Thymus (tissue), 11 donors: ENCODE measurements at regions not wholly inside any gene's neighbourhood (a gene's known extent, or its start where the extent isn't known, plus 50 kb on each side); places are given as distances from the start of the nearest gene placed in this dataset.

Experiments used
- DNase-seq, 9 donors: peaks; one replicate each; pipeline ENCODE4 v3.0.0-alpha.2; 2013; ENCODE audit warnings: low spot score in 9 of 9, low read depth in 6 of 9, missing footprints in 1 of 9
- H3K27ac ChIP-seq, 2 donors: one replicate each; pipeline ENCODE4 v1.5.1; 2013; ENCODE audit warnings: control low read depth in 1 of 2, low read depth in 1 of 2, low read length in 1 of 2, mild to moderate bottlenecking in 1 of 2, moderate library complexity in 1 of 2
- H3K27me3 ChIP-seq, 2 donors: one replicate each; pipeline ENCODE4 v1.5.1; 2013; ENCODE audit warnings: low read length in 1 of 2; ENCODE audit not compliant: control insufficient read depth in 2 of 2, insufficient read depth in 1 of 2
- H3K36me3 ChIP-seq, 2 donors: one replicate each; pipeline ENCODE4 v1.5.1; 2013; ENCODE audit warnings: low read length in 1 of 2, mild to moderate bottlenecking in 1 of 2, moderate library complexity in 1 of 2; ENCODE audit not compliant: control insufficient read depth in 2 of 2, insufficient read depth in 2 of 2
- H3K4me1 ChIP-seq, 2 donors: one replicate each; pipeline ENCODE4 v1.5.1; 2013; ENCODE audit warnings: low read length in 2 of 2; ENCODE audit not compliant: control insufficient read depth in 2 of 2, insufficient read depth in 2 of 2
- H3K4me3 ChIP-seq, 2 donors: one replicate each; pipeline ENCODE4 v1.5.1; 2013; ENCODE audit warnings: low read length in 2 of 2, control low read depth in 1 of 2, mild to moderate bottlenecking in 1 of 2
- H3K9me3 ChIP-seq, 2 donors: one replicate each; pipeline ENCODE4 v1.5.1; 2013; ENCODE audit warnings: low read length in 1 of 2, mild to moderate bottlenecking in 1 of 2; ENCODE audit not compliant: control insufficient read depth in 2 of 2, insufficient read depth in 1 of 2
- WGBS: extraction: QIAGEN DNeasy Blood & Tissue Kit; methylation state at CpG from one replicate; pipeline ENCODE4 v1.1.7; 2013; 5-methylcytosine and 5-hydroxymethylcytosine counted together
- donor health status: healthy.

DNA sequence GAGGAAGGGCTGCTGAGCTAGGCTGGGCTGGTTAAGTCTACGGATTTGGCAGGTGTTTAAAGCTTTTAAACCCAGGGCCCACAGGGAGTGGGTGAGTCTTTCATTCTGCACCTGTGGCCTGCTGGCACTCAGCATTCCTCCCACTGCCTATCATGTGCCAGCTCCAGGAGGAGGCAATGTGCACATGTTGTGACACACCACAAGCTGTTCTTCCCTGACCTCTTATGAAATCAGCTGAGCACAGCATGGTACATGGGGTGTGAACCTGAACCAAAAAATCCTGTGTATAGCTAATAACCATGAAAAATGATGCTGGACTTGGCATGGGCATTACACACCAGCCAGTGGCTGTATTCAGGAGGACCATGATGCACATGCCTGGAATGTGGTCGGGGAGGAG lies 297.9 kb upstream of the MMADHC start:
- Histone ChIP-seq H3K27ac (no peak overlapping the region), H3K9me3 (no peaks in the 10 kb centered on the region), H3K27me3 (no peaks in the 10 kb centered on the region), H3K4me1 (no peaks in the 10 kb centered on the region), H3K4me3 (no peak overlapping the region), H3K36me3 (no peaks in the 10 kb centered on the region)
- DNase-seq, result no peak
- WGBS, result 85% methylated on average over 2 of the region's 2 CpGs

DNA sequence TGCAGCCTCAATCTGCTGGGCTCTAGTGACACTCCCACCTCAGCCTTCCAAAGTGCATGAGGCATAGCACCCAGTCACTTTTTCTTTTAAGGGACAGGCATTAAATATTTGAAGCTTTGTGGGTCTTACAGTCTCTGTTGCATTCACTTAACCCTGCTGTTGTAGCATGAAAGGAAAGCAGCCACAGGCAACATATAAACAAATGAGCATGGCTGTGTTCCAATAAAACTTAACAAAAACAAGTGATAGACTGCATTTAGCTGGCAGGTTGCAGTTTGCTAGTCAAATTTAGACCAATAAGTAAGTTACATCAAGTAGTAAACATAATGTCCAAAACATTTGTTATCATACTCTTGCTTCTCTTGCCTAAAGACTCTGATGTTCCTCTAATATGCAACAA lies 297.3 kb upstream of the MMADHC start:
- no peaks in the 10 kb centered on the region for H3K9me3 ChIP-seq

DNA sequence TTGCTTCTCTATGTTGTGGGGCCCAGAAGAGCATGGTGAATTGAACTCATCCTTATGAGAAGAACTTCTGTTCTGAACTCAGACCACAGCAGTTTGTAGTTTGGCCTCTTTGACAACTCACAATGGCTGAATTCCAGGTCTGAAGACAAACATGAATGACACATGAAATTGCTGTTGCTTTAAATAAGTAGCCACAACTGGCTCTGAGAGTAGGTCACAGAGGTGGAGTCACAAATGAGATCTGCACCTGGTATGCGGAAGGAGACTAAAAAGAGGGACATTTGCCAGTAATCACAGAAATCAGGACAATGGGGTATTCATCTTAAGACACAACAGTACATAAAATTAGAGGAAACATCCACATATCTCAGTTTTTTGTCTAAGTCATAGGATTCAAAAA lies 290.3 kb upstream of the MMADHC start:
- no peaks in the 10 kb centered on the region for H3K4me1 ChIP-seq
- no peak overlapping the region for H3K4me3 ChIP-seq
- no peaks in the 10 kb centered on the region for H3K27me3 ChIP-seq
- WGBS, result 95% methylated on average over 1 of the region's 1 CpG
- no peaks in the 10 kb centered on the region for H3K36me3 ChIP-seq
- H3K9me3 ChIP-seq, result no peaks in the 10 kb centered on the region
- DNase-seq, result no peak
- H3K27ac ChIP-seq, result peak overlapping the region in 1 of 2 donors; percentile 7

More for the DNA sequence above, 297.3 kb upstream of the MMADHC start:
- Histone ChIP-seq H3K4me3 (no peak overlapping the region), H3K27me3 (no peaks in the 10 kb centered on the region), H3K36me3 (no peaks in the 10 kb centered on the region), H3K27ac (no peak overlapping the region), H3K4me1 (no peaks in the 10 kb centered on the region)
- no peak for DNase-seq

DNA sequence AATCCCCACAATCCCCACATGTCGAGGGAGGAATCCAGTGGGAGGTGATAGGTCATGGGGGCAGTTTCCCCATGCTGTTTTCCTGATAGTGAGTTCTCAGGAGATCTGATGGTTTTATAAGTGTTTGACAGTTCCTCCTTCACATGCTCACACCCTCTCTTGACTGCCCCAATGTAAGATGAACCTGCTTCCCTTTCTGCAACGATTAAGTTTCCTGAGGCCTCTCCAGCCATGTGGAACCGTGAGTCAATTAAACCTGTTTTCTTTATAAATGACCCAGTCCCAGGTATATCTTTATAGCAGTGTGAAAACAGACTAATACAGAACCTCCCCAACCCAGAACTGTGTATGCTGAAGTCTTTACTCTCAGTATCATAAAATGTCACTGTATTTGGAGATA lies 289.5 kb upstream of the MMADHC start:
- 38% methylated on average over 3 of the region's 3 CpGs for WGBS
- DNase-seq, result no peak
- Histone ChIP-seq H3K27ac (no peak overlapping the region), H3K4me3 (no peak overlapping the region), H3K27me3 (no peaks in the 10 kb centered on the region), H3K9me3 (no peaks in the 10 kb centered on the region), H3K36me3 (no peaks in the 10 kb centered on the region), H3K4me1 (no peaks in the 10 kb centered on the region)

DNA sequence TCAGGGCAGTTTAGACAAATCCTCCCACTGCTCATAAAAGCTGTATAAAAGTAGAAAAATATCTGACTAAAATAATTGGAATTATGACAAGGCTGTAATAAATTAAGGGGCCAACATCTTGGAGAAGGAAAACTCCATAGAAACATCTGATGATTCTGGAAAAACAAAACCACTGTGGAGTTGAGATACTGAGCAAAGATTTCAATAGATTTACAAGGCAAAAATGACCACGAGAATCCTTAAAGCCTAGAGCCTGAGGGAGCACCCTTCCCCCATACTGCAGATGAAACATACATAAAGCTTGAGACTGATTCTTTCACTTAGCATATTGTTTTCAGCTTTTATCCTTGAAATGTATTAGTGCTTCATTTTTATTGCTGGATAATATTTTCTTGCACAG lies 286.4 kb upstream of the MMADHC start:
- Histone ChIP-seq H3K27me3 (no peaks in the 10 kb centered on the region), H3K36me3 (no peaks in the 10 kb centered on the region), H3K4me3 (no peak overlapping the region), H3K27ac (no peak overlapping the region), H3K4me1 (no peaks in the 10 kb centered on the region), H3K9me3 (no peaks in the 10 kb centered on the region)
- 85% methylated on average over 1 of the region's 1 CpG for WGBS
- no peak for DNase-seq

DNA sequence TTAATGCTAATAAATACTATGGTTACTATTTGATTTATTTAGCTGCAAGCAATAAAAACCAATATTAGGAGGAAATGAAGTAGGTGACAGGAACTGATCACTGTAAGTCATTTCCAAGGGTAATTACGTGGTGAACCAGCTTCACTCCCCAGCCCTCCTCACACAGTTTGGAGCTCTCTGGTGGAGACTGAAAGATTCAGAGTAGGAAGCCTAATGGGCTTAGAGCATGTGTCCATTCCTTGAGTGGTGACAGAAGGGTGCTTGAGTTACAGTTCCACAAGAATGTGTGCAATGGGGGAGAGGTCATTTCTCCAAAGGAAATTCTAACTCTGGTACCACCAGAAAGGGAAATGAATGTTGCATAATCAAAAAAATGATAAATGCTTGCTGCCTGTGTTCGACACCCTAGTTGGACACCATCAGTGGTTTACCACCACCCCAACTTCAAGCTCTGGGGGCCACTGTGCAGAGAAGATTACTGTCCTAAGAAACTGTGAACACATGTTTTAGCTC lies 285.1 kb upstream of the MMADHC start:
- no peak overlapping the region for H3K27ac ChIP-seq
- no peak for DNase-seq
- WGBS, result 62% methylated on average over 2 of the region's 2 CpGs
- H3K9me3 ChIP-seq, result no peaks in the 10 kb centered on the region
- no peaks in the 10 kb centered on the region for H3K27me3 ChIP-seq
- H3K36me3 ChIP-seq, result no peaks in the 10 kb centered on the region
- no peaks in the 10 kb centered on the region for H3K4me1 ChIP-seq
- no peak overlapping the region for H3K4me3 ChIP-seq

DNA sequence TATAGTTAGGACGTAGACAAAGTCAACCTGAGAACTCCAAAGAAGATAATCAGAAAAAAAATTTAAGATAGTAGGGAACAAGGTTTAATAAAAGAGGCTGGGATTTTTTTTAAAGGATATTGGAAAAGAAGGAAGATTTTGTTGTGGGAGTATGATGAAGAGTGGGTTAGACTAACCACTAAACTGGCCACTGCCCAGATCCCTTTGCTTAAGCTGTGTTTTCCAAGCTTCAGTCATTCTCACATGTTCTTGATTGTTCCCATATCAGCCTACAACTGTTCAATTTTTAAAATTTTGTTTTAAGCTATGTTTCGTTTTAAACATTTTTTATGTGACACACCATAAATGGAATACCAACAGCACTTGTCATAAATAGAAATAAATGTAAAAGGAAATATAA lies 284.5 kb upstream of the MMADHC start:
- Histone ChIP-seq H3K27ac (no peak overlapping the region), H3K9me3 (no peaks in the 10 kb centered on the region), H3K36me3 (no peaks in the 10 kb centered on the region), H3K4me3 (no peak overlapping the region), H3K27me3 (no peaks in the 10 kb centered on the region), H3K4me1 (no peaks in the 10 kb centered on the region)
- WGBS, result 95% methylated on average over 2 of the region's 2 CpGs
- no peak for DNase-seq

DNA sequence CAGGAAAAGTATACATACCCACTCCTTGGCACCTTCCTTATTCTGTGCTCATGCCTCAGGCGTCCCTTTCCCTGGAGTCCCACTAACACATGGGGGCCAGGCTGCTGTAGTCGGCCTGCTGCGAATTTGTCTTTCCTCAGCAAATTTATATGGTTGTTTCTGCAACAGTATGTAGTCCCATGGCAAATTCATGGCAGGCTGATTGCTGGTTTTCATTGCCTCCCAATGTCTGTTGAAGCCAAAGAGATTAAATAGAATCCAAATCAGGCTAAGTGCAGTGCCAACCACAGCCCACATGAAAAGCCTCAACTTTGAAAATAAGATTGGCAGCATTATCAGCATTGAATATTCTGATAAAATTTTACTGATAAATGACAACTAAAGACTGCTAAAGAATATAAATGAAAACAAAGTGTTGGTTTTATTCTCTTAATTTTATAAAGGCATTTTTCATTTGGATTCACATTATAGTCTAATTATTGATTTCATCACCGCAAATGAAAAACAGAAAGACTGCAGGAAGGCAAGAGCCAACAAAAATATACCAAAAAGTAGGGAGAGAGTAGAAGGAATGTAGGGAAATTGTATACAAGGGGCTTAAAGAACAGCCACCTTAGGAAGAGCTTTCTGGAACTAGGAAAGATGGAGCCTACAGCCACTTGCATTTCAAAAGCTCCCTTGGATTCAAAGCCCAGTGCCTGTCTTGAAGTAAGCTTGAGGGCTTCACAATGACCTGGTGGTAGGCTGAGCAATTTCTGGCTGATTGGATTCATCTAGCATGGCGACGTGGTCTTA lies 283.7 kb upstream of the MMADHC start:
- Histone ChIP-seq H3K9me3 (no peaks in the 10 kb centered on the region), H3K27ac (no peak overlapping the region), H3K4me3 (no peak overlapping the region), H3K4me1 (no peaks in the 10 kb centered on the region), H3K27me3 (no peaks in the 10 kb centered on the region), H3K36me3 (no peaks in the 10 kb centered on the region)
- DNase-seq, result no peak
- 94% methylated on average over 6 of the region's 6 CpGs for WGBS

DNA sequence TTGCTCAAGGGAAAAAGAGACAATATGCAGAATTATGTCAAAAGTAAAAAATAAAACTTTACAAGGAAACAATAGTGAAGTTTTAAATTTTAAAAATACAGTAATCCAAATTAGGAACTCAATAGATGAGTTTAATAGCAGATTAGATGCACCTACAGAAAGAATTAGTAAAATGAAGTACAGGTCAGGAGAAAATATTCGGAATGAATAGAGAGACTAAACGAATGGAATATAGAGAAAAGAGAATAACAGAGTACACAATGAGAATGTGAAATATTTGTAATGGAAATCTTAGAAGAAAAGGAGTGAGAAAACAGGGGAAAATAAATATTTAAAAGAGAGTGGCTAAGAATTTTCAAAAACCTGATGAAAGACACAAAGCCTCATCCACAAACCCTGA lies 275.7 kb upstream of the MMADHC start:
- H3K4me1 ChIP-seq, result no peaks in the 10 kb centered on the region
- no peaks in the 10 kb centered on the region for H3K9me3 ChIP-seq
- H3K27me3 ChIP-seq, result no peaks in the 10 kb centered on the region
- H3K36me3 ChIP-seq, result no peaks in the 10 kb centered on the region
- 95% methylated on average over 2 of the region's 2 CpGs for WGBS
- H3K27ac ChIP-seq, result no peak overlapping the region
- no peak overlapping the region for H3K4me3 ChIP-seq
- DNase-seq, result no peak
